NB4 (cell line): ENCODE measurements at regions not wholly inside any gene's neighbourhood (a gene's known extent, or its start where the extent isn't known, plus 50 kb on each side); places are given as distances from the start of the nearest gene placed in this dataset.

Source experiments
- POLR2A ChIP-seq: IDR thresholded peaks from 2 replicates; pipeline ENCODE4 v1.6.1; 2011; ENCODE audit warnings: mild to moderate bottlenecking; ENCODE audit not compliant: insufficient read length; ENCODE audit errors: extremely low read depth
- TF ChIP-seq, protein P1 (sequence below): IDR thresholded peaks from one replicate; pipeline ENCODE4 v1.5.1; 2012; ENCODE audit warnings: low read depth, low read length

DNA sequence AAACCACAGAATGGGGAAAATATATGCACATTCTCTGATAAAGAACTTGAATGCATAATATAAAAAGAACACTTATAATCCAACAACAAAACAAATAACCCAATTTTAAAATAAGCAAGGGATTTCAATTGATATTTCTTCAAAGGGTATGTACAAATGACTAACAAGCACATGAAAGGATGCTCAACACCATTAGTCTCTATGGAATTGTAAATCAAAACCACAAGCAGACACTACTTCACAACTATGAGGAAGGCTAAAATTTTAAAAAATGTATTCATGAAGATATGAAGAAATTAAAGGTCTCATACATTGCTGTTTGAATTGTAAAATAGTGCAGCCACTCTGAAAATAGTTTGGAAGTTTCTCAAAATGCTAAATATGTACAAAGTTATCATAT, 78.9 kb upstream of the GAS1 start:
- TF ChIP-seq, protein P1, sequence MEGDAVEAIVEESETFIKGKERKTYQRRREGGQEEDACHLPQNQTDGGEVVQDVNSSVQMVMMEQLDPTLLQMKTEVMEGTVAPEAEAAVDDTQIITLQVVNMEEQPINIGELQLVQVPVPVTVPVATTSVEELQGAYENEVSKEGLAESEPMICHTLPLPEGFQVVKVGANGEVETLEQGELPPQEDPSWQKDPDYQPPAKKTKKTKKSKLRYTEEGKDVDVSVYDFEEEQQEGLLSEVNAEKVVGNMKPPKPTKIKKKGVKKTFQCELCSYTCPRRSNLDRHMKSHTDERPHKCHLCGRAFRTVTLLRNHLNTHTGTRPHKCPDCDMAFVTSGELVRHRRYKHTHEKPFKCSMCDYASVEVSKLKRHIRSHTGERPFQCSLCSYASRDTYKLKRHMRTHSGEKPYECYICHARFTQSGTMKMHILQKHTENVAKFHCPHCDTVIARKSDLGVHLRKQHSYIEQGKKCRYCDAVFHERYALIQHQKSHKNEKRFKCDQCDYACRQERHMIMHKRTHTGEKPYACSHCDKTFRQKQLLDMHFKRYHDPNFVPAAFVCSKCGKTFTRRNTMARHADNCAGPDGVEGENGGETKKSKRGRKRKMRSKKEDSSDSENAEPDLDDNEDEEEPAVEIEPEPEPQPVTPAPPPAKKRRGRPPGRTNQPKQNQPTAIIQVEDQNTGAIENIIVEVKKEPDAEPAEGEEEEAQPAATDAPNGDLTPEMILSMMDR: no peak
- no peak for TF ChIP-seq POLR2A
